HS-5 (cell line): ENCODE measurements at regions not wholly inside any gene's neighbourhood (a gene's known extent, or its start where the extent isn't known, plus 50 kb on each side); places are given as distances from the start of the nearest gene placed in this dataset.

ENCODE experiments used
- DNase-seq: peaks from one replicate; pipeline ENCODE4 v3.0.0-alpha.2; 2012; ENCODE audit warnings: low read depth

DNA sequence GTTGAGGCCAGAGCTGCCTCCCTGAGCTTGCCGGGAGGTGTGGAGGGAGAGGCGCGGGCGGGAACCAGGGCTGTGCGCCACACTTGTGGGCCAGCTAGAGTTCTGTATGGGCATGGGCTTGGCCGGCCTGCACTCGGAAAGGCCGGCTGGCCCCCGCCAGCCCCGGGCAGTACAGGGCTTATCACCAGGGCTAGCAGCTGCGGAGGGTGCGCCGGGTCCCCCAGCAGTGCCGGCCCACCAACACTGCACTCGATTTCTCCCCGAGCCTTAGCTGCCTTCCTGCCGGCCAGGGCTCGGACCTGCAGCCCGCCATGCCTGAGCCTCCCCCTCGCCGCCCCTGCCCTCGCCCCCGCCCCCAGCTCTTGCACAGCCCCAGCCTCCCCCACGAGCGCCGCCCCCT lies 472.7 kb downstream of the TFAP2A start:
- DNase-seq = no peak

DNA sequence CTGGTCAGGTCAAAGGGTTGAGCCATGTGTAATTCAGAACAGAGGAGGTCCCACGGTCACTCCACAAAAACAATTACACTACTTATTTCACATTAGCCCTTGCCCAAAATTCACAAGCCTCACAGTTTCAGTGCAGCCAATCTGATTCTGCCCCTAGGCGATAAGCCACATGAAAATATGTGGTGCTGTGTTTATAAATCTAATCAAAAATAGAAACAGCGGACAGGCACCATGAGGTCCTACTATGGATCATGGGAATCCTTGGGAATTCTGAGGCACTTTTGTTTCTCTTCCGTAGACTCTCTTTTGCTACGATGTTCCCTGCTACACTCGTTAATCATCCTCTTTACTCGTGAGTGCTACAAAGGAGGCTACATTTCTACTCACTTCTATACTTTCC lies 476.1 kb downstream of the TFAP2A start:
- no peak for DNase-seq

DNA sequence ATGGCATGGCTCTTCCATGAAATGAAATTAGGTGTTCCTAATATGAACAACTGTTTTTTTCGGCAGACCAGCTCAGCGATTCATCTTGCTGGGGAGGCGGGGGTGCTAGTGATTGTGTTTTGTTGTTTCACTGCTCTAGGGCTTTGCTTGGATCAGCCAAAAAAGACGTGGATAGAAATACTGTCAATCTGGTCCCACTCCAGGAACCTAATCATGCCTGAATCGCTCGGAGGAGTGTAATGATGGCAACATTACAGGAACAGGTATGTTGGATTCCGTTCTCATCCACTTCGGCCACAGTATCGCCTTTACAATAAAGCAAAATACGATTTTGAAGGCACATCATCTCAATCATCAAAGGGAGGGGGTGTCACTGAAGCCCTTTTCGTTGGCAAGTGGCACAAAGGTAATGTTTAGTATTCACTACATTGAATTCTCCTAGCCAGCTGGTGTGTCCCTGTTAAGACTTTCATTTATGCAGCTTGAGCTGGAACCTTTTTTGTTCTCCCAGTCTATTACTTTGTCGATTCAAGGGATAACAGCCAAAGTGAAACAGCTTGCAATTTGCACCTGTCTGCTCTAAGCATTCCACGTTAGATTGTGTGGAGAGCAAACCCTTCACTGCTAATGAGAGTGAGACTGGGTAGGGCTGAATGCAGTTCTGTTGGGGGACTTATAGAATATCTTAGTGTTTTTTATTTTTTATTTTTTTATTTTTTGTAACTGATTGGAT lies 477.7 kb downstream of the TFAP2A start:
- no peak for DNase-seq

GRCh38 chr6:9936551-9936950 lies 478.3 kb downstream of the TFAP2A start:
- no peak for DNase-seq

DNA sequence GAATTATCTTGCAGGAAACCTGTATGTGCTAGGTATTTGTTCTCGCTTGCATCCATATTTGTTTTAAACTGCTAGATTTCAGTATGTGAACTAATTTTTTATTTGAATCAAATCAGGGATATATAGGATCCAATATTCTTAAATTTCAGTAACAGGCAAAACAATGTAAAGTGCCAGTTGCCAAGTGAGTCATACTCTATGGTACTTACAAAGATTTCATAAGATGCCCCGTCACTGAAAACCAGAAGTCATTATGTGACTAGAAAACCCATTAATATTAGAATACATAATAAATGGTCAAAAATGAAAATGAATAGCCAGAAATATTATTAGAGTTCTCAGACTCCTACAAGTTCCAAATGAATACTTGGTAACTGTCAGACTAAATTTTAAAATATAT lies 481.2 kb downstream of the TFAP2A start:
- peak; percentile 39 for DNase-seq

GRCh38 chr6:9927275-9927674 lies 487.6 kb downstream of the TFAP2A start:
- DNase-seq = peak; percentile 6

- no peak for DNase-seq
These were observed 489.9 kb downstream of the TFAP2A start for GRCh38 chr6:9924971-9925370.

GRCh38 chr6:9921366-9921765 lies 493.5 kb downstream of the TFAP2A start:
- peak; percentile 35 for DNase-seq

- no peak for DNase-seq
These were observed 499.9 kb downstream of the TFAP2A start for GRCh38 chr6:9914951-9915350.

DNA sequence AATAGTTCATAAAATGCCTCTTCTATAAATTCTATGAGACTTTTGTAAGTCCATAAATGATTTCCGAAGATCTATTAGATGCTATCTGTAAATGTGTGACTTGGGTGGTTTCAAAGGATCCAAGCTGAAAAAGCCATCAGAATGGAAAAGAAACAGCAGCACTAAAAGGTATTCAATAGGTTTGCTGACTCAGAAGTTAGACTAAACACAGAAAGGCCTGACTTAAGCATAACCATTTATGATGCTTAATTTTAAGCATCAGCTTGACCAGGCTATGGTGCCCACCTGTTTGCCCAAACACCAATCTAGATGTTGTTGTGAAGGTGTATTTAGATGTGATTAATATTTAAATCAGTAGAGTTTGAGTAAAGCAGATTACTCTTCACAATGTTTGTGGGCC lies 513.5 kb downstream of the TFAP2A start:
- DNase-seq = no peak

DNA sequence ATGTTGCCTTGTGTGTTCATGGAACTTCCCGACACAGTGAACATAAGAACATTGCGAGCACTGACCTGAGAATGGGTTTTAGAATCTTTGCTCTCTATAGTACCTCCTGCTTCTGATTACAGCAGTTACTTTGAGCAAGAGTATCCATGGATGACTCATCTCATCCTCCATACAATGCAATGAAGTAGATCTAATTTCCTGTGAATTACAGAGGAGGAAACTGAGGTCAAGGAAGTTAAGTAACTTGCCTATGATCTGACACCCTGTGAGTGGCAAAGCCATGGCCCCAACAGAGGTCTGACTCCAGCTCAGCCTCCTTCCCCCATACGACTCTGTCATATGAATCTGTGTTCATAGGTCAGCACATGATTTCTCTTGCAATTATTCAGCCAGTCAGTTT lies 518.1 kb downstream of the TFAP2A start:
- DNase-seq = peak; percentile 8

GRCh38 chr6:9890893-9891292 lies 524.0 kb downstream of the TFAP2A start:
- no peak for DNase-seq

GRCh38 chr6:9890469-9890868 lies 524.4 kb downstream of the TFAP2A start:
- no peak for DNase-seq

DNA sequence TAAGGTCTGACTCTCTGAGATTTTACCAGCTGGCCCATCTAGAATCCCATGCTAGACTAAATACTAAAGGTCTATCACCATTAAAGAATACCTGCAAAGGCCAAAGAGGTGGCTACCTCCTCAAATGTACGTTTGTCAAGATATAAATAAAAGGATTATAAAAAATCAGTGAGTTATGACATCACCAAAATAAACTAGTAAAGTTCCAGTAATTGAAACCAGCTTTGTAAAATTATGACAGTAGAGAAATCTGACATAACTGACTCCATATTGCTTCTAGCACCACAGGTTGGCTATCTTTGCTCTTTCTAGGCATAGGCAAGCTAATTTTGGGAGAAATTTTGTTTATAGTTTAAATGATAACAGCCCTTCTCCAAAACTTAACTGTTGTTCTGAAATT lies 536.3 kb downstream of the TFAP2A start:
- no peak for DNase-seq

DNA sequence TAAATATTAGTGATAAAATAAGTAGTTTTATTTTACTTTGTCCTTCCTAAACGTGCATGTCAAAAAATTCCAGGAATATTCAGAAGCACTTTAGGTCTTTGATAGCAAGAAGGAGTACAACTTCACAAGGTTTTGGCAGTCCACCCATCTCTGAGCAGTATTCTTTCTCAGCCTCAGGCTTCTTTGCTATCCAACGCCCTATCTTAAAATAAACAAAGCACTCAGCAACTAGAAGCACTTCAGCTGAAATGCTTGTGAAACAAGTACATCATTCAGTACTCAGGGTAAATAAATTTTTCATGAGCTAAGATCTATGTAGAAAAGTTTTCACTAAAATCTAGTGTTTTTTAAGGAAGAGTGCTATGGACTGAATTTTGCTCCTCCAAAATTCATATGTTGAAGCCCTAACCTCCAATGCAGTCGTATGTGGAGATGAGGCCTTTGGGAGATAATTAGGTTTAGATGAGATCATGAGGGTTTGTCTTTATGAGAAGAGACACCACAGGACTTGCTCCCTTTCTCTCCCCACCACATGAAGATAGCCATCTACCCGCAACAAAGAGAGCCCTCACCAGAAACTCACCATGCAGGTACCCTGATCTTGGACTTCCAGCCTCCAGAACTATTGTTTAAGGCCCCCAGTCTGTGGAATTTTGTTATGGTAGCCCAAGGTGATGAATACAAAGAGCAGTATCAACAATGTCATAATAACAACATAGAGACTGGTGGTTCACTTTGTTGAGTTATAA lies 539.1 kb downstream of the TFAP2A start:
- DNase-seq = no peak

DNA sequence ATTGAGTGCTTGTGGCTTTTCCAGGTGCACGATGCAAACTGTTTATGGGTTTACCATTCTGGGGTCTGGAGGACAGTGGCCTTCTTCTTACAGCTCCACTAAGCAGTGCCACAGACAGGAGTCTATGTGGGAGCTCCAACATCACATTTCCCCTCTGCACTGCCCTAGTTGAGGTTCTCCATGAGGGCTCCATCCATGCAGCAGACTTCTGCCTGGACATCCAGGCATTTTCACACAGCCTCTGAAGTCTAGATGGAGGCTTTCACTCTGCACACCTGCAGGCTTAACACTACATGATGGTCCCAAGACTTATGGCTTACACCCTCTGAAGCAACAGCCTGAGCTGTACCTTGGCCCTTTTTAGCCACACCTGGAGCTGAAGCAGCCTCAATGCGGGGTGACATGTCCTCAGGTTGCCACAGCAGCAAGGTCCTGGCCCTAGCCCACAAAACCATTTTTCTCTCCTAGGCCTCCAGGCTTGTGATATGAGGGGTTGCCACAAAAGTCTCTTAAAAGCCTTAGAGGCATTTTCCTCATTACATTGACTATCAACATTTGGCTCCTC lies 552.2 kb downstream of the TFAP2A start:
- no peak for DNase-seq

DNA sequence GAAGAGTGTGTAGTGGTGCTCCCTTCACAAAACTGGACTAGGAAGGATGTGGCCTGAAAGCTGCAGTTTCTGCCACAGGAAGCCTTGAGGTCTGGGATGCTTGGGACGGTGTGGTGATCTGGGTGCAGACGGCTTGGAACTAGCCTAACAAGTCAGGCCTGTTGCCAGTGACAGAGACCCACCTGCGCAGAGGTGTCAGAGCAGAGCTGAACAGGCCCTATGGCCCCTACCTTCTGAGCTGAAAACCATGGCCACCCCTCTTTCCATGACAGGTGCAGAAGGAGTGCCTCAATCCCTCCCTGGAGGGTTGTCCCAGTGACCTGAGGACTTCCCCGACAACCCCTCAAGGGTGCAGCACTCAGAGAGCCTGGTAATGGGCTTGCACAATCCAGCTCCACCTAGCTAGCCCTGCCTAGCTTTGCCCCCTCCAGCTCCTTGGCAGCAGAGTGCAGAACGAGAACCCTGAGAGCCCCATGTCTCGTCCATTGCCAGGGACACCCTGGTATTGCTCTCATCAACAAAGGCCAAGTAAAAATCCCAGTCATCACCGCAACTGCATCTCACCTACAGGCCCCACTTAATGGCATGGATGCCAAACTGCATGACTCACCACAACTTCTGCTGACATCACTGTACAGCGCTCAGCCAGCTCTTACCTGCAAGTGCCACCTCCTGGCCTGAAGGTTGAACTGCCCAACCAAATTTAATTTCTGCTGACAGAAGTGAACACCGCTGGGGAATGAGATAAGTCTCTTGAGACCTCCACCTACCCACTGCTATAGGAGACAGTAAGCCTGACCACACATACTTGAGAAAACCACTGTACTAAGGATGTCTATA lies 563.1 kb downstream of the TFAP2A start:
- DNase-seq = no peak

DNA sequence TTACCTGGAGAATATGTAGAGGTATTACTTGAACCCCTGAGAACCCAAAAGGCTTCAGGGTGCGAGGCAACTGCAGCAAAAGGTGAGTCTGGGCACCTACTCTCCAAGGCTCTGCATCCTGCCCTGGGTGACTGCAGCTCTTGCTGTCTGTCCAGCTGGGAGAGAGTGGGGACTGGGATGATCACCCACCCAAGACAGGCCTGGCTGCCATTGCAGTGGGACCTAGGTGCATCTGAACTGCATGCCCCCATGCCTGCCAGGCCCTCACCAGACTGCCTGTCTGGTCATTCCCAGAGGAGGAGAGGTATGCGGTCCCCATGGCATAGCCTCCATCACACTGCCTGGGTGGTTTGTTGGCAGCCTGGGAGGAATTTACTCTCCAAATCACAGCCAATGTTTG lies 563.9 kb downstream of the TFAP2A start:
- DNase-seq = no peak

GRCh38 chr6:9848094-9848493 lies 566.8 kb downstream of the TFAP2A start:
- no peak for DNase-seq

DNA sequence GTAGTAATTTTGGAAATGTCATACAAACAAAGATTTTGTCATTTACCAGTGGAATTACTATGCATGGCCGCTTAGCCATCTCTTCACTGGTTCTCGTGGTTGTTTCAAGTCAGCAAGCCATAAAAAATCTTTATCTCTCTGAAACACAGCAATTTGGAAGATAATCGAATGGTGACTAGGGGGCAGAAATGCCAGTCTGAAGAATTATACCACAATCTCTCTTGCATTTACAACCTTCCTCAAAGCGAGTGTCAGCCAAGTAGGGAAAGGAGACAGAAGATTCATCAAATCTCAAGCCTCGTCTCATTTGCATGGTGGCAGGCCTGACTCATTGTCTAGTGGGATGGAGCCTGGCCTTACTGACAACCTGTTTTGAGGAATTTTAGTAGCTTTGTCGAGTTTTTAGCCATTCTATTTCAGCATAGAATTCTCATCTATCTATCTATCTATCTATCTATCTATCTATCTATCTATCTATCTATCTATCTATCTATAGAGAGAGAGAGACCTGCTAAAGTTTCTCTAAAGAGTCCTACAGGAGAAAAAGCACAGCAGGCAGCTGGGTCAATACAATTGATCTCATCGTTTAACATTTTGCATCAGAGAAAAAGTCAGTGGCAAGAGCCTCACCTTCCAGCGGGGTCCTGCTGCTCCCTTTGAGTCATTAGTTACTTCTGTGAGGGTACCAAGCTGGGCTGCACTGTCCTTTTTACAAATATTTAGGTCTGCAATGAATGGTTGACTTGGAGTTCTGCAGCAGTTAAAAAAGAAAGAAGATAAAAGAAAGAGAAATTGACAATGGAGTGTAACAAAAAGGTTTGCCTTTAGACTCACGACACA lies 572.8 kb downstream of the TFAP2A start:
- DNase-seq = no peak

DNA sequence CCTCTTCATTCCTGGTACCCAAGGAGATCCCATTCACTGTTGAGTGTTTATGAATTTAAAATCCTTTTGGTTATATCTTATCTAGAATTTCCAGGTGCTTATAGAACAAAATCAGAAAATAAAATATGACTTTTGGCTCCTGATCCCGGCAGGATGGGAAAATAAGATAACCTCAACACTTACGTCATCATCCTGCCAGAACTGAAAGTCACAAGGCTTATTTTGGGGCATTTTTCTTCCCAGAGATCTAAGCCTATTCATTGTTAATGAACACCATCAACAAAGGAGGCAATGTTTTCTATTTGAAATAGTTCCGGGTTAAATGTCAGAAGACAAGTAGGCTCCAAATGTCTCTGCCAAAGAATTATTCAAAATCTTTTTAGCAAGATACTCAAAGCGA lies 580.6 kb downstream of the TFAP2A start:
- DNase-seq = no peak

GRCh38 chr6:9831783-9832182 lies 583.1 kb downstream of the TFAP2A start:
- DNase-seq = no peak
